ENCODE measurements at regions not wholly inside any gene's neighbourhood (a gene's known extent, or its start where the extent isn't known, plus 50 kb on each side); places are given as distances from the start of the nearest gene placed in this dataset.

GRCh38 chr15:39468331-39468730 is 112.5 kb upstream of the THBS1 start:
- no peak for TF ChIP-seq CTCF (IDR thresholded peaks at IDR 0.05; ENCODE audit: low read length)
- no peak for TF ChIP-seq EZH2 (IDR thresholded peaks at IDR 0.05; ENCODE audit: borderline replicate concordance, low read length)
- Histone ChIP-seq H3K9ac (ENCODE audit: low read length) (no peak overlapping the region), H4K20me1 (ENCODE audit: insufficient read depth, low read length) (no peaks in the 10 kb centered on the region), H3K4me1 (ENCODE audit: insufficient read depth, low read length, severe bottlenecking) (no peaks in the 10 kb centered on the region), H2AFZ (ENCODE audit: low read length) (no peak overlapping the region), H3K36me3 (ENCODE audit: insufficient read depth, low read length) (no peaks in the 10 kb centered on the region), H3K4me3 (ENCODE audit: low read depth, low read length, poor library complexity, severe bottlenecking) (no peak overlapping the region), H3F3A (ENCODE audit: insufficient read depth, low read length) (no peaks in the 10 kb centered on the region), H3K9me2 (ENCODE audit: low read depth, low read length) (no peaks in the 10 kb centered on the region), H3K27ac (ENCODE audit: low read depth, low read length, poor library complexity, severe bottlenecking) (no peak overlapping the region), H3K27me3 (ENCODE audit: insufficient read depth, low read length) (no peaks in the 10 kb centered on the region), H3K4me2 (ENCODE audit: low read length) (no peak overlapping the region), H3K79me2 (ENCODE audit: insufficient read depth, low read length) (no peaks in the 10 kb centered on the region), H3K9me3 (ENCODE audit: low read length) (no peaks in the 10 kb centered on the region)

DNA sequence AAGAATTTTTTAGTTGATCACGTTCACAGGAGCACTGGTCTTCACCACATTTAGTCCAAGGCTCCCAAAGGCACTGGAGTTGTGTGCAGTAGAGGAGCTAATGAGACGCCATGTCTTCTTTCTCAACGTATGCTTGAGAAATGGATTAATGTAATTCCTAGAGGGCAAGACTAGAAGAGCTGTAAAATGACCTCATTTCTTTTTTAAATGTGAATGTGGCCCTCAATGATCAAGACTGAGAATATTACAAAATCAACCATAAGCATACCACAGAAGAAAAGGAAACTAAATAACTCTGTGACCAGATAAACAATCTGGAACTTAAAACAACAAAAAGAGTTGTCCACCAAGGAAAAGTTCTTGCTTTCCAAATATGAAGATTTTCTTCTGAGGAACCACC is 112.1 kb upstream of the THBS1 start:
- Histone ChIP-seq H3K9me3 (ENCODE audit: low read length) (no peaks in the 10 kb centered on the region), H3K27me3 (ENCODE audit: insufficient read depth, low read length) (no peaks in the 10 kb centered on the region), H3K4me3 (ENCODE audit: low read depth, low read length, poor library complexity, severe bottlenecking) (no peak overlapping the region), H3K4me1 (ENCODE audit: insufficient read depth, low read length, severe bottlenecking) (no peaks in the 10 kb centered on the region), H2AFZ (ENCODE audit: low read length) (no peak overlapping the region), H3K79me2 (ENCODE audit: insufficient read depth, low read length) (no peaks in the 10 kb centered on the region), H3K27ac (ENCODE audit: low read depth, low read length, poor library complexity, severe bottlenecking) (no peak overlapping the region), H4K20me1 (ENCODE audit: insufficient read depth, low read length) (no peaks in the 10 kb centered on the region), H3K9me2 (ENCODE audit: low read depth, low read length) (no peaks in the 10 kb centered on the region), H3F3A (ENCODE audit: insufficient read depth, low read length) (no peaks in the 10 kb centered on the region), H3K9ac (ENCODE audit: low read length) (no peak overlapping the region), H3K36me3 (ENCODE audit: insufficient read depth, low read length) (no peaks in the 10 kb centered on the region), H3K4me2 (ENCODE audit: low read length) (no peak overlapping the region)
- no peak for TF ChIP-seq EZH2 (IDR thresholded peaks at IDR 0.05; ENCODE audit: borderline replicate concordance, low read length)
- TF ChIP-seq CTCF (IDR thresholded peaks at IDR 0.05; ENCODE audit: low read length), result no peak

- Histone ChIP-seq H3K4me2 (ENCODE audit: low read length) (no peak overlapping the region), H3K4me3 (ENCODE audit: low read depth, low read length, poor library complexity, severe bottlenecking) (no peak overlapping the region), H3K27ac (ENCODE audit: low read depth, low read length, poor library complexity, severe bottlenecking) (no peak overlapping the region), H3K36me3 (ENCODE audit: insufficient read depth, low read length) (no peaks in the 10 kb centered on the region), H3K9me3 (ENCODE audit: low read length) (no peaks in the 10 kb centered on the region), H3K9ac (ENCODE audit: low read length) (no peak overlapping the region), H3F3A (ENCODE audit: insufficient read depth, low read length) (no peaks in the 10 kb centered on the region), H3K9me2 (ENCODE audit: low read depth, low read length) (no peaks in the 10 kb centered on the region), H4K20me1 (ENCODE audit: insufficient read depth, low read length) (no peaks in the 10 kb centered on the region), H3K27me3 (ENCODE audit: insufficient read depth, low read length) (no peaks in the 10 kb centered on the region), H3K4me1 (ENCODE audit: insufficient read depth, low read length, severe bottlenecking) (no peaks in the 10 kb centered on the region), H3K79me2 (ENCODE audit: insufficient read depth, low read length) (no peaks in the 10 kb centered on the region), H2AFZ (ENCODE audit: low read length) (no peak overlapping the region)
- no peak for TF ChIP-seq EZH2 (IDR thresholded peaks at IDR 0.05; ENCODE audit: borderline replicate concordance, low read length)
- no peak for TF ChIP-seq CTCF (IDR thresholded peaks at IDR 0.05; ENCODE audit: low read length)
Observed at GRCh38 chr15:39471785-39472574, 108.9 kb upstream of the THBS1 start.
